Activated T-cell treated with anti-CD3 and anti-CD28 coated beads for 1 hour (primary cell): ENCODE measurements at regions not wholly inside any gene's neighbourhood (a gene's known extent, or its start where the extent isn't known, plus 50 kb on each side); places are given as distances from the start of the nearest gene placed in this dataset.

ENCODE experiments used
- DNase-seq: peaks from one replicate; pipeline ENCODE4 v3.0.0-alpha.2; 2020; ENCODE audit warnings: low read depth

GRCh38 chr16:73683804-73684203 lies 612.8 kb upstream of the PSMD7 start:
- DNase-seq = no peak

GRCh38 chr16:73672135-73672534 lies 624.2 kb upstream of the ZFHX3 start:
- DNase-seq = no peak

- no peak for DNase-seq
These were observed 623.2 kb upstream of the ZFHX3 start for GRCh38 chr16:73670836-73671820.

- no peak for DNase-seq
These were observed 621.8 kb upstream of the ZFHX3 start for GRCh38 chr16:73669535-73670274.

GRCh38 chr16:73663720-73664119 lies 615.8 kb upstream of the ZFHX3 start:
- DNase-seq = no peak

GRCh38 chr16:73636196-73636595 lies 588.3 kb upstream of the ZFHX3 start:
- no peak for DNase-seq

- no peak for DNase-seq
These were observed 581.1 kb upstream of the ZFHX3 start for GRCh38 chr16:73629011-73629410.

GRCh38 chr16:73617738-73618137 lies 569.8 kb upstream of the ZFHX3 start:
- DNase-seq = no peak

GRCh38 chr16:73616770-73617169 lies 568.8 kb upstream of the ZFHX3 start:
- DNase-seq = no peak

GRCh38 chr16:73616166-73616753 lies 568.3 kb upstream of the ZFHX3 start:
- DNase-seq = no peak

- DNase-seq = no peak
These were observed 567.4 kb upstream of the ZFHX3 start for GRCh38 chr16:73615071-73615940.

- no peak for DNase-seq
These were observed 566.2 kb upstream of the ZFHX3 start for GRCh38 chr16:73614131-73614530.

GRCh38 chr16:73610605-73611156 lies 562.8 kb upstream of the ZFHX3 start:
- no peak for DNase-seq

GRCh38 chr16:73610160-73610559 lies 562.2 kb upstream of the ZFHX3 start:
- no peak for DNase-seq

GRCh38 chr16:73608911-73609310 lies 561.0 kb upstream of the ZFHX3 start:
- DNase-seq = no peak

- DNase-seq = no peak
These were observed 557.4 kb upstream of the ZFHX3 start for GRCh38 chr16:73605309-73605708.

GRCh38 chr16:73601911-73602310 lies 554.0 kb upstream of the ZFHX3 start:
- DNase-seq = no peak

- DNase-seq = no peak
These were observed 551.9 kb upstream of the ZFHX3 start for GRCh38 chr16:73599870-73600269.

GRCh38 chr16:73599351-73599750 lies 551.4 kb upstream of the ZFHX3 start:
- no peak for DNase-seq

GRCh38 chr16:73584157-73584556 lies 536.2 kb upstream of the ZFHX3 start:
- no peak for DNase-seq

- no peak for DNase-seq
These were observed 524.4 kb upstream of the ZFHX3 start for GRCh38 chr16:73572135-73572828.
